ENCODE measurements at regions not wholly inside any gene's neighbourhood (a gene's known extent, or its start where the extent isn't known, plus 50 kb on each side); places are given as distances from the start of the nearest gene placed in this dataset.

GRCh38 chr2:66828876-66829275, 394.0 kb downstream of the MEIS1 start:
- TF ChIP-seq CTCF (tag by site-specific recombination; IDR thresholded peaks at IDR 0.05) (no peak), YY2 (tag by site-specific recombination; IDR thresholded peaks at IDR 0.05) (no peak), ZBTB7A (tag by site-specific recombination; IDR thresholded peaks at IDR 0.05; ENCODE audit: low read depth) (no peak), ZNF449 (tag by site-specific recombination; IDR thresholded peaks at IDR 0.05) (no peak), SCRT1 (tag by site-specific recombination; IDR thresholded peaks at IDR 0.05; ENCODE audit: borderline replicate concordance) (no peak), YY1 (tag by site-specific recombination; IDR thresholded peaks at IDR 0.05) (no peak)
